Heart left ventricle (tissue), 13 donors: ENCODE measurements at regions not wholly inside any gene's neighbourhood (a gene's known extent, or its start where the extent isn't known, plus 50 kb on each side); places are given as distances from the start of the nearest gene placed in this dataset.

Experiments used
- CTCF ChIP-seq, 12 donors: fragments of 200-600 bp; sonication (generic) in 4 of 12; IDR thresholded peaks; one replicate each; pipeline versions ENCODE4 v1.5.0 to v1.8.0; 2018 to 2022; ENCODE audit warnings: antibody characterized with exemption in 12 of 12, mild to moderate bottlenecking in 5 of 12
- POLR2A ChIP-seq, 2 donors: fragments of 450-650 bp; IDR thresholded peaks; one replicate each; pipeline ENCODE4 v1.6.1; 2017; ENCODE audit warnings: antibody characterized with exemption in 2 of 2, mild to moderate bottlenecking in 2 of 2, moderate library complexity in 2 of 2
- donor health status: ischemic (EF 13 %, LVEDD 7.1; RV severe dilation, severe dysfunction).
- donor health status: DM: no; HTN: yes; CAD: no.
- donor health status: DM: no; HTN: no; CAD: no.
- donor health status: ischemic (EF 25% LVEDD 6.9; RV normal size, moderate dysfunction).
- donor health status: ischemic (EF 25% LVEDD 5.7; RV mildly dilated, moderate dysfunction).
- donor health status: ischemic (EF 35%, LVEDD 5.7; RV mildly dilated, moderate dysfunction).
- donor health status: nonischemic (EF 11% LVEDD 7.7; RV severe dilation, severe dysfunction).
- donor health status: DM: yes; HTN: yes; CAD: no.
- donor health status: PGD.
- donor health status: ischemic (EF 29% LVEDD 5.4; RV normal size, mild dysfunction).
- donor health status: nonischemic (EF 23%, LVEDD 6.1; RV moderate dilation, normal function).

GRCh38 chr2:6605836-6606505, 259.7 kb downstream of the CMPK2 start:
- TF ChIP-seq POLR2A (IDR thresholded peaks at IDR 0.05) (no peak), CTCF (IDR thresholded peaks at IDR 0.05) (no peak)
